Glomerular visceral epithelial cell (primary cell): ENCODE measurements at regions not wholly inside any gene's neighbourhood (a gene's known extent, or its start where the extent isn't known, plus 50 kb on each side); places are given as distances from the start of the nearest gene placed in this dataset.
"Not testable (repeated sequence)": the region's sequence is repeated elsewhere in the genome, so short reads cannot be mapped to it uniquely, and the experiment has no call there.

ENCODE experiments used
- DNase-seq: peaks from one replicate; pipeline ENCODE4 v3.0.0-alpha.2; 2016; ENCODE audit errors: extremely low spot score

DNA sequence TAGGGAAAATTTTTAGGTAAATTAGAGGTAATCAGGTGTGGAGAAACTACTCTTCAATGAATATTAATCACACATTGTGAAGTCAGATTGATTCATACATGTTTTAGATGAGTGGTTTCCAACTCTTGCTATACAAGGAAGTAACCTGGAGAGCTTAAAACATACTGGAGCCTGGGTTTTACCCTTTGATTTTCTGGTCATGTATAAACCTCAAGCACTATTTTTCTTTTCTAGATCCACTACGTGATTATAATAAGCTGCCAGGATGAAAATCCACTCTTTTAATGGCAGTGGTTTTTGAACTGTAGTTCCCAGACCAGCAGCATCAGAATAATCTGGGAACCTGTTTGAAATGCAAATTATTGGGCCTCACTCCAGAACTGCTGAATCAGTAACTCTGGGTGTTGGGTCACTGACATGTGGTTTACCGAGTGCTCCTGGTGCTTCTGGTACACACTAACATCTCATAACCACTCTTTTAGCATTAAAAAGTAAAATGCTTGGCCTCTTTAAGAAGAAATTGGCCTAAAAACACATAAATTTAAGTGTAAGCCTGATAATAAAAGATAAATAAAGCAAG lies 63.4 kb downstream of the DCAF12L1 start:
- DNase-seq: peak; percentile 52

DNA sequence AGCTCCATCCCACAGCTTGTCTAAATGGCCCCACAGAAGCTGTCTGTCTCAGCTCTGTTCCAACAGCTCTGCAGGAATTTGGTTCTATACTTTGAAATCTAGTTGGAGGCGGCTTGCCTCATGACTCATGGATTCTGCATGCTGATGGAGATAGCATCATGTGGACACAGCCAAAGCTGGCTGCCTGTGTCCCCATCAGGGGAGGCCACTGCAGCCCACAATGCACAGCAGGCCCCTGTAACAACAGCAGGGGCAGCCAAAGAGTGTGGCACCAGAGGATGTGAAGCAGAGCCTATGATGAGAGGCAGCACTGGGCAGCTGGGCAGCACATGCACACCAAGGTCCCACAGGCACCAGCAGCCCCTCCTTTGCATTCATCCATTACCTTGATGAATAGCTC lies 67.2 kb downstream of the DCAF12L1 start:
- peak; percentile 13 for DNase-seq

DNA sequence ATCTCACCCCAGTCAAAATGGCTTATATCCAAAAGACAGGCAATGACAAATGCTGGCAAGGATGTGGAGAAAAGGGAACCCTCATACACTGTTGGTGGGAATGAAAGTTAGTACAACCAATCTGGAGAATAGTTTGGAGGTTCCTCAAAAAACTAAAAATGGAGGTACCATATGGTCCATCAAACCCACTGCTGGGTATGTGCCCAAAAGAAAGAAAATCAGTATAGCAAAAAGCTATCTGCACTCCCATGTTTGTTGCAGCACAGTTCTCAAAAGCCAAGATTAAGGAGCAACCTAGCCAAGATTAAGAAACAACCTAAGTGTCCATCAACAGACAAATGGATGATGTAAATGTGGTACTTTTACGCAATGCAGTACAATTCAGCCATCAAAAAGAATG lies 70.7 kb downstream of the DCAF12L1 start:
- no peak for DNase-seq

DNA sequence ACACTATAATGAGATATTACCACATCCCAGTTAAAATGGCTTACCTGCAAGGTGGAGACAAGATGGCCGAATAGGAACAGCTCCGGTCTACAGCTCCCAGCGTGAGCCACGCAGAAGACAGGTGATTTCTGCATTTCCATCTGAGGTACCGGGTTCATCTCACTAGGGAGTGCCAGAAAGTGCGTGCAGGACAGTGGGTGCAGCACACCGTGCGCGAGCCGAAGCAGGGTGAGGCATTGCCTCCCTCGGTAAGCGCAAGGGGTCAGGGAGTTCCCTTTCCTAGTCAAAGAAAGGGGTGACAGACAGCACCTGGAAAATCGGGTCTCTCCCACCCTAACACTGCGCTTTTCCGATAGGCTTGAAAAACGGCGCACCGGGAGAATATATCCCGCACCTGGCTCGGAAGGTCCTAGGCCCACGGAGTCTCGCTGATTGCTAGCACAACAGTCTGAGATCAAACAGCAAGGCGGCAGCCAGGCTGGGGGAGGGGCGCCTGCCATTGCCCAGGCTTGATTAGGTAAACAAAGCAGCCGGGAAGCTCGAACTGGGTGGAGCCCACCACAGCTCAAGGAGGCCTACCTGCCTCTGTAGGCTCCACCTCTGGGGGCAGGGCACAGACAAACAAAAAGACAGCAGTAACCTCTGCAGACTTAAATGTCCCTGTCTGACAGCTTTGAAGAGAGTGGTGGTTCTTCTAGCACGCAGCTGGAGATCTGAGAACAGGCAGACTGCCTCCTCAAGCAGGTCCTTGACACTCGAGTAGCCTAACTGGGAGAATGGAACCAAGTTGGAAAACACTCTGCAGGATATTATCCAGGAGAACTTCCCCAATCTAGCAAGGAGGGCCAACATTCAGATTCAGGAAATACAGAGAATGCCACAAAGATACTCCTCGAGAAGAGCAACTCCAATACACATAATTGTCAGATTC lies 92.5 kb downstream of the DCAF12L1 start:
- not testable (repeated sequence) for DNase-seq

DNA sequence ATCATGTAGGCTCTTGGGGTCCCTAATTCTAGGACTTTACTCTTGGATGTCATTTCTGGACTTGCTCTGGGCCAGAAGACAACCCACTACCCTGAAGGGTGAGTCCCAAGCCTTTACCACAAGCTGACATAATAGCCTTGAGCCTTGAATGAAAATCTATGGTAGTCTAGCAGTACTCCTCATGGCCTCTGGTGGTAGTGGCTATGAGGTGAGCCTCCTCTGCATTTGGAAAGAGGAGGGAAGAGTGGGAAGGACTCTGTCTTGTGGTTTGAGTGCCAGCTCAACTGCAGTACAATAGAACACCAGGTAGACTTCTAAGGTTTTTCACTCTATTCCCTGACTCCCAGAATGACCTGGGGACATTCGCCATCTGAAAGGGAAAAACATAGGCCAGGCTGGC lies 96.5 kb downstream of the DCAF12L1 start:
- DNase-seq: no peak

DNA sequence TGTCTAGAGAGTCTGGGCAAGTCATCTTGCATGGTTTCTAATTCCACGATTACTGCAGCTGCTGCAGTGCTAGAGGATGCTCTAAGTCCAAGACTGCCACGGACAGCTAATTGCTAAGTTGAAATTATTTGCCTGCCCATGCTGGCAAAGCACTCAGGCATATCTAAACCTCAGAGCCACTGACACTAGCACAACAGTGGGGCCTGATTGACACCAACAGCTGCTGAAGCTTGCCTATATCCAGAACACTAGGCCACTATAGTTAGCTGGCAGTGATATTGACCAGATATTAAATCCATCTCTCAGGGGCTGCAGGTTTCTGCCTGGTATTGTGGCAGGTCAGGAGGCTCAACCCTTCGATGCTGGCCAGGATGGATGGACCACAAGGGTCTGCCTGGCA lies 103.9 kb downstream of the DCAF12L1 start:
- no peak for DNase-seq
